SH-SY5Y (cell line): ENCODE measurements at regions not wholly inside any gene's neighbourhood (a gene's known extent, or its start where the extent isn't known, plus 50 kb on each side); places are given as distances from the start of the nearest gene placed in this dataset.
A peak's percentile ranks its signal among the peaks of the same experiment; 100 is the strongest.

Experiments used
- GATA2 ChIP-seq: IDR thresholded peaks from 2 replicates; pipeline ENCODE4 v1.6.1; 2011; ENCODE audit warnings: mild to moderate bottlenecking, low read depth, low read length
- GATA3 ChIP-seq: IDR thresholded peaks from 2 replicates; pipeline ENCODE4 v1.6.1; 2011; ENCODE audit warnings: low read depth, mild to moderate bottlenecking, low read length, moderate library complexity

DNA sequence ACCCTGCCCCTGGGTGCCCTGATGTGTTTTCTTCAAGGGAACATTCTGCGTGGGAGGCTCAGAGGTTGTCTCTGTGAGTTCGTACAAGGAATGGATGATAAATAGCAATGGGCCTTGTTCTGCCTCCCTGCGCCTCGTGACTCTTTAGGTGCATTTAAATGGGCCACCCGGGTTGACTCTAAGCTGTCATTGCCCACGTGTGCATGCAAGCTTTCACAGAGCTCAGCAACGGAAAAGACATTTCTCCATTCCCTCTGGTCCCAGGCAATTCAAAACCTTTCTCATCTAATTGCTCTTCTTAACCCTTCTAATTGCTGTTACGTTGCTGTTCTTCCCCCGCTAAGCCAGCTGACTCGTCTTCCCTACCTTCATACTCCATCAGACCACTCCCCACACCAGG lies 71.5 kb upstream of the SDK2 start:
- no peak for TF ChIP-seq GATA2
- TF ChIP-seq GATA3: no peak

DNA sequence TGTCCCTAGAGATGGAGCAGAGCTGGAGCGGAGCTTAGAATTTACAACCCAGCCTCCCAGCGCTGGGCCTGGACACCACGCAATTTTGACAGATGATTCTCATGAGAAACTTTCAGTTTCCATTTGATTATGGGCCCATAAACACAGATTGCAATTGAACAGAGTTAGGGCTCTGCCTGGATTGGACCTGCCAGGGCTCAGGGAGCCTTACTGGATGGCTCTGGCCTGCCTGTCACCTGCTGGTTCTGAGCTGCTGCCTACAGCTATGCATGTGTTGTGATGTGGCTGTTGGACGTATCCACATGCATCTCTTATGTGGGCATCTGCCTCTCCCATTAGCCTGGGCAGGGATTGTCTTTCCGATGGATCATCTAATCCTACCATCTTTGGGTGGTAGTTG lies 73.4 kb upstream of the SDK2 start:
- TF ChIP-seq GATA3: no peak
- no peak for TF ChIP-seq GATA2

DNA sequence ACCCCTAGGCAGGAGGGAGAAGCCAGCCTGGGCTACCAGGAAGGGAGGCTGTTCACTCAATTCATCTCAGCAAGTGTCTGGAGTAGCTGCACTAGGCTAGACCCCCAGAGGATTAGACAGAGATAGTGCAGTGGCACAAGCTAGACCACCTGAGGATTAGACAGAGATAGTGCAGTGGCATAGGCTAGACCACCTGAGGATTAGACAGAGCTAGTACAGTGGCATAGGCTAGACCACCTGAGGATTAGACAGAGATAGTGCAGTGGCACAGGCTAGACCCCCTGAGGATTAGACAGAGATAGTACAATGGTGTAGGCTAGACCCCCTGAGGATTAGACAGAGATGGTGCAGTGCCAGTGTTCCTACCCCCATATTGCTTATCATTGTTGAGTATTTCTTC lies 74.1 kb upstream of the SDK2 start:
- no peak for TF ChIP-seq GATA3
- no peak for TF ChIP-seq GATA2

DNA sequence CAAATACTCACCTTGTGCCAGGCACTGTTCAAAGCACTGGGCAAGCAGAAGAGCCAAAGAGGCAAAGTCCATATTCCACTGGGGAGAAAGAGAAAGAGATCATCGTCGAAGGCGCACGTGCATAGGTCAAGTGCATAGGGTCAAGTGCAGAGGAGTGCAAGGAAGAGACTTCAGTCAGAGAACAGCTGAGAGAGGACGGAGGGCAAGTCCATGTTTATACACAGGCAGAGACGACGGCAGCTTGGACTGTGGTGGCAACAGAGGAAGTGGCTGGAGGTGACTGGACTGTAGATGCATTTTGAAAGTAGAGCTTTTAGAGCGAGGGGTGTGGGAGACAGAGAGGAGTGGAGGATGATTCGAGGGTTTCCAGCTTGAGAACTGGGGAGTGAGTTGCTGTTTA lies 74.7 kb upstream of the SDK2 start:
- no peak for TF ChIP-seq GATA3
- TF ChIP-seq GATA2: no peak

DNA sequence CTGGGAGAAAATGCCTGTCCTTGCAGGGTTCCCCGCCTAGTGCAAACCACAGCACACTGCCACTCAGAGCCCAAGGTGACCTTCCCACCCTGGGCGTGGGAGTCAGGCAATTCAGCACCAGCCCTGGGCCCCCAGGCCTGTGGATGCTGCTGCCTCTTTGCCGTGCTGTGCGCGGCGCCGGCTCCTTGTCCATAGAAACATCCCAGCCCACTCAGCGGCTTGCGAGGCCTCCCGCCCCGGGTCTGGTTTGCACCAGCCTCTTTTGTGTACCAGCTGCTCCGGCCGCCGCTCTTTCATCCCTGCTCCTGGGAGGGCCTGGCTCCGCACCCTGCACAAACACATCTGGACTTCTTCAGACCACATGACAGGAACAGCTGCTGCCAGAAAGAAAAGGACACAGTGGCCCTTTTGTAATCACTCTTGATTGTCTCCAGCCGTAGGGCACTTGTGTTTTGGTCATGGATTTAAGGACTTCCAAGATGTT lies 75.4 kb upstream of the SDK2 start:
- TF ChIP-seq GATA2: peak; percentile 56; the same call in 1 of the 2 replicates
- TF ChIP-seq GATA3: no peak

DNA sequence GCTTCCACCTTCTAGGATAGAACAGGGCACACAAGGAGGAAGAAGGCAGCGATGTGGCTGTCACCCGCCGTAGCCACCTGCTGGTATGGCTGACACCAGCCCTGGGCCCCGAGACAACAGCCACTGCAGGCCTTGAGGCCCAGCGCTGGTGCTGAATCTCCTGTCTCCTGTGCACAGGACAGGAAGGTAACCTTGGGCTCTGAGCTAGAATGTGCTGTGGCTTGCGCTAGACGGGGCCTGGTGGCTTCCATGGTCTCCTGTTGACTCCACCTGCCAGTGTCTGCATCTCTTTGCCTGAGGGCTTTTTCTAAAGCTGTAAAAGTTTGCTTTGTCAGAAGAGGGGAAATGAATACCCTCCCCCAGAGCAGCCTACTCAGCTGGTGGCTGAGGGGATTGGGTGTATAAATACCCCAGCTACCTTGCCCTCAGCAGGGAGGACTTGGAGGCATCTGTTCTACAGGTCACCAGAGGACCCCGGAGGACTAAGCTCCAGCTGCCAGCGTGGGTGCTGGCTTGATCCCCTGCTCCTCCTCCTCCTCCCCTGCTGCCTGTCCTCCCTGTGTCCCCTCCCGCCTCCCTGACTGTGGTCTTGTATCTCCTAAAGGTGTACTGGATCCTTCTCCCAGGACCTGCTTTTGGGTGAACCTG lies 76.1 kb upstream of the SDK2 start:
- TF ChIP-seq GATA2: no peak

DNA sequence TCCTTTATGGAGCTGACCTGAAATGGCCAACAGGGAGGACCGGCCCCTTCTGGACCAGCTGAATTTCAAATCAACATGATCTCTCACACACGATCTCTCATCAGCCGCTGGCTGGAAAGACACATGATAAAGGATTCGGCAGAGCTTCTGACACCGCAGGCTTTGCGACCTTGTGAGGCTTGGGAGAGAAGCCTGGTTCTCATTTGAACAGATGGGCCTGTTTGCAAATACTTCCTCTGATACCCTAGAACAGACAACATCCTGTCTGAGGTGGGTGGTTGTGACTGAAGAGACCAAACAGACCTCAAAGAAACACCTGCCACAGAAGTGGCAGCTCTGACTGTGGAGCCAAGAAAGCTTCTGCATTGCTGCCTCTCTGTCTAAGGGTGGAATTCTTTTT lies 77.9 kb upstream of the SDK2 start:
- TF ChIP-seq GATA2 (peak; percentile 55), GATA3 (no peak)

DNA sequence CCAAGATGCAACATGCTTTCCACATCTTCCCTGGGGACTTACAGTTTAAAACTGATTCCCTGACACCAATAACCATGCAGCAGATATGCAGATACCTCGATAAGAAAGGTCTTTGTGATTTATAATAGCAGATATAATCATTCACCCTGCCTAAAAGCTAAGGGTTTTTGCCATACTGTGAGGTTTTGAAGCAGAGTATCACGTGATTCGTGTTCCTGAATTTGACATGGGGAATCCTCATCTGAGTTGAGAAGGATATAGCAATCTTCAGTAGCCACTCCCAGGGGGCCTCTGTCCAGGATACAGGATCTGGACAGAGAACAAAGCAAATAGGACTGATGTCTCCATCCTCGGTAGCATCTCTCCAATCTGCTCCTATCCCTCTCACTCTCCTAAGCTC lies 79.1 kb upstream of the SDK2 start:
- TF ChIP-seq GATA3 (no peak), GATA2 (peak; percentile 50; the same call in 1 of the 2 replicates)

DNA sequence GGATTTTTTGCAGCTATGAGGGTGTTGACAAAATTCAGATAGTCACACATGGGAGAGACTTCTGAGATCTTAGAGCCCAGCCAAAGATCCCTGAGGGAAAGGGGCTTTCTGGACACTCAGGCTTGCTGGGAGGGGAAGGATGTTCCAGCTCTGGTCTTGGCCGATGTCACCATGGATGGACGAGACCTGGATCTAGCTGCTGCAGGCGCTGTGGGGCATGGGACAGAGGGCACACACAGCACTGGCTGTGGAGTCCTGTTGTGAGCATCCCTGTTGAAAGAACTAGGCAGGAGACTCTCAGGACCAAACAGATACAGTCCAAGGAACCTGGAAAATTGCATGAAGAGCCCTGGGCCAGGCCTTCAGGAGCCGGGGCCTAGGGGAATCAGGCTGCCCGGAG lies 80.1 kb upstream of the SDK2 start:
- no peak for TF ChIP-seq GATA3
- TF ChIP-seq GATA2: no peak

DNA sequence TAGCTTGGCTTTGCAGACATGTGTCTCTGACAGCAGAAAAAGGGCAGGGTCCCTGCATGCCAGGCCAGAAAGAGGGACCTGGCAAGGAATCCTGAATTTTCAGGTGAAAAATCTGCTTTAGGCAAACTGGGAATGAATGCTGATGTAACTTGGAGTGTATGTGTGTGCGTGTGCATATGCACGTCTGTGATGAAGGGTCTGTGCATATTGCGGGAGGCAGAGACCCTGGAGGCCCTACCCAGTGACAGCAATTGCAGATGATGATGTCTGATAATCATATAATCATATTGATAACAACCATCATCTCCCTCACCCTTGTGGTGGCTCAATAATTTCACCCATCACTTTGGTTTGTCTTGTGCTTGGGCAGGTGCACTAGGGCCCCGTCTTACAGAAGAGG lies 80.7 kb upstream of the SDK2 start:
- TF ChIP-seq GATA3 (no peak), GATA2 (no peak)

DNA sequence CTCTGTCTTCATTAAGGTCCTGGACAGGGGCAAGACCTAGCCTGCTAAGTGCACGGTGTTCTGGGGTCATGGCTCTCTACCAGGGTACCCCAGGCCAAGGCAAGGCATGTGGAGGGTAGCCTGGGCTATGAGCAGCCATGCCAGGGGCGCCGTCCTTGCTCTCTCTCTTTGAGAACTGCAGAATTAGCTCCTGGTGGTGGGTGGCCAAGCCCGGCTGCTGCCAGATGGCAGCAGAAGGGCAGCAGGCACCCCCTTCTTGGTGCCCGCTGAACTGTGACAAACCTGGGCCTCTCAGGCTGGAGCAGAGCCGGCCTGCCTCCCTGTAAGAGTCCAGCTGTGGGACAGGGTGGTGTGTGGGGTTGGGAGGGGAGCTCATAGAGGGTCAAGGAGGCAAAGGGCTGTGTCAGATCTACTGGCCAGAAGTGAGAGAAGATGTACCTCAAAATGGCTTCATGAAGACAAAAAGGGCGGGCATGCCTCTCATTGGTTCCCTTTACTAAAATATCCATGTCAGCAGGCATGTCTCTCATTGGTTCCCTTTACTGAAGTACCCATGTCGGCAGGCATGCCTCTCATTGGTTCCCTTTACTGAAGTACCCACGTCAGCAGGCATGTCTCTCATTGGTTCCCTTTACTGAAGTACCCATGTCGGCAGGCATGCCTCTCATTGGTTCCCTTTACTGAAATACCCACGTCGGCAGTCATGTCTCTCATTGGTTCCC lies 81.7 kb upstream of the SDK2 start:
- TF ChIP-seq GATA3: no peak
- TF ChIP-seq GATA2: no peak

DNA sequence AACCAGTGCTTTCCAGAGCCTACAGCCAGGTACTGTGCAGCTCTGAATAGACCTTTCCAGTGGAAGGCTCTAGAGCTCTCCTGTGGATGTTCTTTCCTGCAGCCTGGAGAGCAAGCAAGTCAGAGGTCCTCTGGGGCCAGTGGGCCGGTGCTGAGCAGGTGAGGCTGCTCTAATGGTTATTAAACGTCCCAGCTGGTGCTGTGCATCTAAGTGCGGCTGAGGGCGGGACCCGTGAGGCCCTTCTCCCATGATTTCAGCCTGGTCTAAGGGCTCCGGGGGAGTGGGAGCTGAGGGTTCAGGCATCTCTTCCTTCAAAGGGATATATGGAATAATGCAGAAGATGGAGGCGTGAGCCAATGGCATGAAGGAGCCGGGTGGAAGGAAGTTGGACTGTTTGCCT lies 83.7 kb upstream of the SDK2 start:
- no peak for TF ChIP-seq GATA3
- no peak for TF ChIP-seq GATA2

DNA sequence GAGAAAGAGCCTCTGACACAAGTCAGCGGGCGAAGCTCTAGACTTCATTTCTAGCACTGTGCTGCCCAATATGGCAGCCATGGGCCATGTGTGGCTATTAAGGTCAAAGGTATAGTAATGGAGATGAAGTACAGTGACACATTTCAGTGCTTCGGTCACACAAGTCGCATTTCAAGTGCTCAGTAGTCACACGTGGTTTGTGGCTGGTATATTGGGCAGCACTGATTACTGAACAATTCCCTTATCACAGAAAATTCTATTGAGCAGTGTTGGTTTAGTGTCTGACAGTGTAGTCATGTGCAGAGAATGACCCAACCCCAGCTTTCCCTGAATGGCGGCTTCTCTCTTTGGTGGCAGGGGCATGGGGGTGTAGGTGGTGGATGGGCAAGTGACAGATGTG lies 84.9 kb upstream of the SDK2 start:
- TF ChIP-seq GATA2: no peak

DNA sequence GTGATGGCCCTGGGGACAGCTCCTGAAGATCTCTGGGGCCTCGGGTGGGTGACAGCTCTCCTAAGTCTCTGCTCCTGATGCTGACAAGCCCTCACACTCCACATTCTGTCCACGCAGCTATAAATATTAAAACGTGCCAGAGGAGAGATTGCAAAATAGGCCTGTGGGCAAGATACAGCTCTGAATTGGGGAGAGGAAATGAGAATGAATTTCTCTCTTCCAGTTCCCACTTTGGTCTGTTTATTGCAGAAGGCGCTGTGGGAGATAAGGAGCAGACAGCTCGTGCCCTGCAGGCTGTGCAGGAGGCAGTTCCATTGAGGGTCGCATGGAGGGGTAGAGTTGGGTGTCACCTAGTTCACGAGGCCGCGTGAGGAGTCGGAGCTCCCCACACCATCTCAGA lies 87.5 kb upstream of the SDK2 start:
- no peak for TF ChIP-seq GATA3
- peak; percentile 69 for TF ChIP-seq GATA2

DNA sequence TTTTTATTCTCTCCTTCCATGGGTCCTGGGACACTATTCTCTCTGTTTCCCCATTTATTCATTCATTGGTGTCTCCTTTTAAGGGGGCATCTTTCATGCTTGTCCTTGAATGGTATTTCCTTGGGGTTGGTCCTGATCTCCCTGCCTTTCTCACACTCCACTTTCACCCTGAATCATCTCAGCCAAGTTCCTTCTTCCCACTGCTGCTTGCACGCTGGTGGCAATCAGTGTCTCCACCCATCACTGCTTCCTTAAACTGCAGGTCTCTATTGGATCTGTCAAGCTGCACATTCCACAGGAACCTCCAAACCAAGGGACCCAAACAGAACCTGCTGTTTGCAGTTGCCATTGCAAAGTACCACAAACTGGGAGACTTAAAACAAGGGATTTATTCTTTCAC lies 89.3 kb upstream of the SDK2 start:
- TF ChIP-seq GATA2: no peak
- no peak for TF ChIP-seq GATA3
